DMS153 treated with DMSO at 0.1 percent for 48 hours (cell line): ENCODE measurements at regions not wholly inside any gene's neighbourhood (a gene's known extent, or its start where the extent isn't known, plus 50 kb on each side); places are given as distances from the start of the nearest gene placed in this dataset.
"Not testable (repeated sequence)": the region's sequence is repeated elsewhere in the genome, so short reads cannot be mapped to it uniquely, and the experiment has no call there.

Experiments
- DNase-seq: peaks from one replicate; lab custom pipeline; 2025; ENCODE audit not compliant: unreplicated experiment; lab: John Stamatoyannopoulos, UW

DNA sequence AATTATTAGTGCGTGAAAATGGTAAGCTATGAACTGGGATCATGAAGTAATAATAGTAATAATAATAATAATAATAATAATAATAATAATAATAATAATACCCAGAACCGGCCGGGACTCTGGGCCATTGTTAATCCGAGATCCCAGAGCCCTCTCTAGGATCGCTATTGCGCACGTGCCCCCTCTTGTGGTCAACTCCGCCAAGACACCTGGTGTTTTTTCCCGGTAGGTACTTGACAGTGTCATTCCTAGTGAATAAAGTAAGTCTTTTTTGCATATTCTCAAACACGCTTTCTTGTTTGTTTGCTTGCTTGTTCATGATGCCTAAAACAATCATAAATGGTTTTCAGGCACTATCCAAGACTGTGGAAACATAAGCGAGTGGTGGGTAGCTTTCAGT, 513.7 kb downstream of the RPIA start:
- not testable (repeated sequence) for DNase-seq

DNA sequence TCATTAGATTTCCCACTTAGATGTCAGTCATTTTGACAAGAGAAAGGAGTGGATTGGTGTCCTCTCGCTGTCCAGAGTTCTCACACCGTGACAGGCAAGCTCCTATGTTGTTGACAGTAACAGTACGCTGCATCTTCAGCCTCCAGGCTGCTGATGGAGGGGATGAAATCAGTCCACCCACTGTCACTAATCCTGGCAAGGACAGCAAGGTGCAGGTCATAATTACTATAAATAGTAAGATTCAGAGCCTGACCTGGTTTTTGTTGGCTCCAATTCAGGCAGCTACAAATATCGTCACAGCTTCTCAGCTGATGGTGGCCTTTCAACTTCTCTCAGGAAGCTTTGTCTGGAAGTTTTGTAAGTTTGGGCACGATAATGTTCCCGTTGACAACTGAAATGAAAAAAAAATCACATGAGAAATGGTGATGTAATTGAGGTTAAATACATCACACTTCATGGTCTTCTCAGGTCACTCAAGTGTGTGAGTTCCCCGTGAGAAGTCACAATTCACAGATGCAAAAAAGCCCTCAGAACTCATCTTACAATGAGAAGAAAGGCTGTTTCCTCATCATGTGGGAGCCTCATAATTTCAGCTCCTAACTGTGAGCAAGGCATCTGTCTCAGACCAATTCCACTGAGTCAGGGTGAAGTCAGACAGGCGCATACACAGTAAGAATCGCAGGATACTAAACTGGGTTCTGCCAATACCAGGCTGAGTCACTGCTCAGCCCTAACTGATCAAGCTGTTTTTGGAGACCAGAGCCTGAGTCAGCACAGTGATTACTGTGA, 516.9 kb downstream of the RPIA start:
- DNase-seq, result not testable (repeated sequence)

DNA sequence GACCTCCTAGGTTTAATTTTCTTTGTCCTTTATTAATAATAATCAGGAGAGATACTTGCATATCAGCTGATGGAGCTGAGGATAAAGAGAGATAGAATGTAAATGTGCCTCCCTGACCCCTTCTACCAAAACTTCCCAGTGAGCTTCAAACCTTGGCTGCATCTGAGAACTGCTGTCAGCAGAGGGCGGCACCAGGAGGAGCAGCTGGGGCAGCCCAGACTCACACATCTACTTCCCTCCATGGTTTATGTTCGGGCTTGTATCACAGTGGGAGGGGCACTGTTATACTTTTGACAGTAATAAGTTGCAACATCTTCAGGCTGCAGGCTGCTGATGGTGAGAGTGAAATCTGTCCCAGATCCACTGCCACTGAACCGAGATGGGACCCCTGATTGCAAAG, 521.7 kb downstream of the RPIA start:
- DNase-seq, result not testable (repeated sequence)

- not testable (repeated sequence) for DNase-seq
Observed at GRCh38 chr2:89213811-89214210, 522.3 kb downstream of the RPIA start.

- not testable (repeated sequence) for DNase-seq
Observed at GRCh38 chr2:89221474-89221873, 530.0 kb downstream of the RPIA start.

DNA sequence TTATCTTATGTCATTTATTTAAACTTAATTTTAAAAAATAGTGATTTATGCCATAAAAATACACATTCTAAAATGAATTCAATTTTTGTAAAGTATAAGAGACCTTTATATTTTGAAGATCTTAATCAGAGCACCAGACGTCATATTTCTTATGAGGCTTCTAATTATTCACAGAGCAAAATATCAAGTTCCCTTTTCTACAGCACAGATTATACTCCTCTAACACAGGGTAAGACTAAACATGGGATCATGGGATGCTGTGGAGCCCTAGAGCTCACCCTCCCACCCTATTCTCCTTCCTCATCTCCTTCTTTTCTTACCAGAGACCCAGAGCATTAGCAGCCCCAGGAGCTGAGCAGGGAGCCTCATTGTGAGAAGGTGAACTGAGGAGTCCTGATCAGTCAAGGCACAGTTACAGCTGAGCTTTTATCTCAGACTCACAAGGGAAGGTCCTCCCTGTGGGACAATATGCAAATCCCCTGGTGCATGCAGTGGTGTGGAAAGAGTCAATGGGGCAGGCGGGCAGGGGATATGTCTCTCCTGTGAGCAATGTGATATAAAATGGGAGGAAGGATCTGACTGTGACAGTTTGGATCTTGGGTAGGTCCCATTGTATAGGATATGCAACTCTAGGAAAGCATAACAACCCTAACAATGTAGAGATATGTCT, 530.7 kb downstream of the RPIA start:
- DNase-seq, result not testable (repeated sequence)

GRCh38 chr2:89224803-89225202, 533.3 kb downstream of the RPIA start:
- DNase-seq, result not testable (repeated sequence)

DNA sequence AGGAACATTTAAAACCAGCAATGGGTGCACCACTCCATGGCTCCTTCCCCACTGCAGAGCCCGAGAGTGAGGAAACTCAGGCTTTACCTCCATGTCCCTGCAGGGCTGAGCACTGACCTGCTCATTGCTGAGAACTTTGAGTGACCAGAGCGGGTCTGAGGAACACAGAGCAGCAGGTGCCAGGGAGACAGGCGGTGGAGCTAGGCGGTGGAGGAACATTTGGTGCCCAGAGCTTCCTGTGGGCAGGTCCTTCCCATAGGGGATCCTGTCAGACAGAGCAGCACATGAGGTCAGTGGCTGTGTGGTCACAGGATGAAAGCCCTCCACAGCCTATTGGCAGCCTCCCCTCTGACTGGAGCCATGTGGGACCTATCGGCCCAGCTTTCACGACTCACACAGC, 538.5 kb downstream of the RPIA start:
- not testable (repeated sequence) for DNase-seq

- DNase-seq, result not testable (repeated sequence)
Observed at GRCh38 chr2:89231241-89231640, 539.8 kb downstream of the RPIA start.

DNA sequence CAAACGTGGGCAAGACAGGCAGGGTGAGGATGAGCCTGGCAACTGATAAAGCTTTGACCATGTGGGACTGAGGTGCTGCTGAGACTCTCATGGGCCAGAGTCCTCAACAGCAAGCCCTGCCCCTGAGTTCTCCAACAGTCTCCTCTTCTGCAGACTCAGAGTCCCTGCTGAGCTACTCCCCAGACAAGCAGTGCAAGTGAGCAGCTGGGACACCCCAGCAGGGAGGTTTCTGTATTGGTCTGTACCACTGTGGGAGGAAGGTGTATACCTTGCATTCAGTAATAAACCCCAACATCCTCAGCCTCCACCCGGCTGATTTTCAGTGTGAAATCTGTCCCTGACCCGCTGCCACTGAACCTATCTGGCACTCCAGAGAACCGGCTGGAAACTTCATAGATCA, 542.5 kb downstream of the RPIA start:
- DNase-seq, result not testable (repeated sequence)

GRCh38 chr2:89234818-89235466, 543.5 kb downstream of the RPIA start:
- DNase-seq, result not testable (repeated sequence)

- not testable (repeated sequence) for DNase-seq
Observed at GRCh38 chr2:89236832-89237450, 545.5 kb downstream of the RPIA start.

- DNase-seq, result not testable (repeated sequence)
Observed at GRCh38 chr2:89237783-89238182, 546.3 kb downstream of the RPIA start.

DNA sequence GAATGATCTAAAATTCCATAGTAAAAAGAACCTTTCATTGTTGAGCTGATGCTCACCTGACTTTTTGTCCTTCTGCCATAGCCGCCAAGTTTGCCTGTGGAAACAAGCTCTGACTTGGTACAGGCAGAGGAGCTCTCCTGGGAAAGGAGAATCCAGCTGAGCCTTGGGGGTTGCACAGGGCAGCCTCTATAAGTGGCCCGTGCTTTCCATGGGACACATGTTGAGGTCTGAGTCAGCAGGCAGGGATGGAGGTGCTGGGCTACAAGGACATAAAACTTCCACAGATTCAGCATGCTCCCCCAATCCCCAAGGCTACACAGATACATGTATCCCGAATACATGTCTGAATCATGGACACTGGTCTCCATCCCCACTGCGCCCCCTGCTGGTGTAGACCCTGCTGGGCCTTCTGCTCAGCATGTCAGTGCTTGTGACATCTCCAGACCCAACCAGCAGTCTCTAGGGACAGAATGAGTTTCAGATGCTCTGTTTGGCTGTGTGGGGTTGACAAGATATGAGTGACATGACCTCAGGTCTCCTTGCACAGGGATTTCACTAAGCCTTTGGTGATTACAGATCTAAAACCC, 551.7 kb downstream of the RPIA start:
- not testable (repeated sequence) for DNase-seq

DNA sequence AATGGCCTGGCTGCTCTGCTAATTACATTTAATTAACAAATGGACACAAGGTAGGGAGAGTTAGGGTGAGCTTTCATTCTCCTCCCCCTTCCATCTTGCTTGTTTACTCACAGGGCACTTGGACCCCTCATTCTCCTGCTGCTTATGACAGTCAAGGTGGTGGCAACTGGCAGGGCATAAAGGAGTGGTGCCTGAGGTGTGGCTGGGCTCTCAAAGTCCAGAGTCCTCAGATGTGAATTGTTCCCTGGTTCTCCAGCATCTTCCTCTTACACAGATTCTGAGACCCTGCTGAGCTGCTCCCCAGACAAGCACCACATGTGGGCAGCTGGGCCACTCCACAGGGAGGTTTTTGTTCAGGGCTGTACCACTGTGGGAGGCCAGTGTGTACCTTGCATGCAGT, 552.9 kb downstream of the RPIA start:
- DNase-seq, result not testable (repeated sequence)

- not testable (repeated sequence) for DNase-seq
Observed at GRCh38 chr2:89245478-89245877, 554.0 kb downstream of the RPIA start.

- not testable (repeated sequence) for DNase-seq
Observed at GRCh38 chr2:89246027-89246426, 554.6 kb downstream of the RPIA start.

- DNase-seq, result not testable (repeated sequence)
Observed at GRCh38 chr2:89246620-89247019, 555.1 kb downstream of the RPIA start.

DNA sequence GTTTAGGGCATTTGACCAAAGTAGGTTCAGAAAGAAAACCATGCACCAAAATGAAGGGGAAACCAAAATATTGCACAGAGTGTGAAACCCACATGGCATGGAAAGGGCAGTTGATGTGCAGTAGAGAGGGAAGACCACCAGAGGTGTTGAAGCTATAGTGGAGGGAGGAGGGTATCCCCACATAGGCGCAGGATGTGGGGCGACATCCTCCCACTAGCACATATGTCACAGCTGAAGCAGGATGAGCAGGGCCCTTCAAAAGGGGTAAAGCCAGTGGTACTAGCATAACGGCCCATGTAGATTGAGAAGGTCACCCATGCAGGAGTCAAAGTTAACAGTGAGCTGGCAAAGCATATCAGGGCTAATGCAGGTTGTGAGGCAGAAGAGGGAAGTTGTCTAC, 563.5 kb downstream of the RPIA start:
- not testable (repeated sequence) for DNase-seq

DNA sequence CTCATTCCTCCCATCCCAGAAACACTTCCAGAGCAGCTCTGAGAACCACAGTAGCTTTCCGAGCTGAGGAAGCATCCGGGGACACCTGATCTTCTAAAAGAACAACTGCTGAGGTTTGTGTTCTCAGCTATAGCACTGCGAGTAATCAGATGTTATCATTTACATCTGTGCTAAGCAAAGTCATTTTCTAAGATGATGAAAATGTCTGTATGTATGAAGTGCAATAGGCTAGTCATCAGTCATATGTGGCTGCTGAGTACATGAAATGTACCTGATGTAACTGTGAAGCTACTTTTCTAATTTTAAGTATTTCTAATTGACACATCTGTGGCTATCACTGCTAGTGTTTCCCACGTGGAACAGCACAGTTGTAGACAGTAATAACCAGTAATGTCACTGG, 582.0 kb downstream of the RPIA start:
- DNase-seq, result not testable (repeated sequence)

DNA sequence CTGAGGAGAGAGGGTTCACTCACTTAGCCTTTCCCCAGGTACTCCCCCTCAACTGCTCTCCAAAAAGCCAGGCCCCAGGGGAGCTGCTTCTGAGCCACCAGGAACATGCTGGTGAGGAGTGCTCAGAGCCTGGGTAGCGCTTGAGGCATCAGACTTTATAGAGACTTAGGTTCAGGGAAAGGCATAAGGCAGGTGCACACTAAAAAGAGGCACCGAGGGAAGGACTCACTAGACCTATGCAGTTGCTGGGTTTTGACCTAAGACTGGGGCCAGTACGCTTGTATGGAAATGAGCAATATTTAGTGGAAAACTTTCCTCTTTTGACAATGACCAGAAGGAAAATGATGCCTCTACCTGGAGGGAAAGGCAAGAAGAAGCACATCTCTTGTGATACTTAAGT, 589.1 kb downstream of the RPIA start:
- DNase-seq, result not testable (repeated sequence)
